ENCODE measurements at regions not wholly inside any gene's neighbourhood (a gene's known extent, or its start where the extent isn't known, plus 50 kb on each side); places are given as distances from the start of the nearest gene placed in this dataset.

DNA sequence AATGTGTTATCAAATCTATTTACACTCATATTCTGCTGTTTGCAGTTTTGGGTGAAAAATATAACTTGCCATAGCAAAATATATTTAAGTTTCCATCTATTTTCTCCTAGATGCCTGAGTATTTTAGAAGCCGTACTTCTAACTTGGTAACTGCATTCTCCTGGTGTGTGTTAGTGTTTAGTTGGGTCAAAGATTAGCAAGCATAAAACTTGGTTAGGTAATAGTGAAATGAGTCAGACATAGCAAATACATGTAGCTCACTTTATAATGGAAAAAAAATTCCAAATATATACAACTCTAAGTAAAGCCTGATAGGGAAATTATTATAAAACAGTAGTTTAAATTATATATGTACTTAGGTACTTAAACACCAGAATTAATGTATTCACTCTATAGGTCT, 640.7 kb upstream of the ST8SIA4 start:
- no peak for TF ChIP-seq ZNF274 (IDR thresholded peaks at IDR 0.05; ENCODE audit: low read depth, low read length)
- no peak for TF ChIP-seq YY1 (IDR thresholded peaks at IDR 0.05; ENCODE audit: insufficient read depth, insufficient read length)
- TF ChIP-seq SUZ12 (IDR thresholded peaks at IDR 0.05; ENCODE audit: extremely low read depth, insufficient read depth, insufficient read length), result no peak
